GM20431 (cell line): ENCODE measurements at regions not wholly inside any gene's neighbourhood (a gene's known extent, or its start where the extent isn't known, plus 50 kb on each side); places are given as distances from the start of the nearest gene placed in this dataset.
"Not testable (repeated sequence)": the region's sequence is repeated elsewhere in the genome, so short reads cannot be mapped to it uniquely, and the experiment has no call there.

Experiments used
- in situ Hi-C: fragments of 300-500 bp; cut with MseI, MboI; formaldehyde crosslinking; loops from one replicate; pipeline ENCODE4 v1.15.0; 2020; ENCODE audit warnings: low sequenced_read_pairs; ENCODE audit not compliant: unreplicated experiment

GRCh38 chr15:69551391-69552056 lies 98.9 kb downstream of the RPLP1 start:
- in situ Hi-C loops, result no loop called here

GRCh38 chr15:69552057-69552815 lies 99.6 kb downstream of the RPLP1 start:
- in situ Hi-C loops, result no loop called here

GRCh38 chr15:69553686-69554085 lies 101.1 kb downstream of the RPLP1 start:
- in situ Hi-C loops, result no loop called here

- in situ Hi-C loops, result no loop called here
Measured at GRCh38 chr15:69554279-69554961, 101.8 kb downstream of the RPLP1 start.

GRCh38 chr15:69555080-69555479 lies 102.5 kb downstream of the RPLP1 start:
- in situ Hi-C loops, result no loop called here

- in situ Hi-C loops, result no loop called here
Measured at GRCh38 chr15:69556344-69556743, 103.7 kb downstream of the RPLP1 start.

DNA sequence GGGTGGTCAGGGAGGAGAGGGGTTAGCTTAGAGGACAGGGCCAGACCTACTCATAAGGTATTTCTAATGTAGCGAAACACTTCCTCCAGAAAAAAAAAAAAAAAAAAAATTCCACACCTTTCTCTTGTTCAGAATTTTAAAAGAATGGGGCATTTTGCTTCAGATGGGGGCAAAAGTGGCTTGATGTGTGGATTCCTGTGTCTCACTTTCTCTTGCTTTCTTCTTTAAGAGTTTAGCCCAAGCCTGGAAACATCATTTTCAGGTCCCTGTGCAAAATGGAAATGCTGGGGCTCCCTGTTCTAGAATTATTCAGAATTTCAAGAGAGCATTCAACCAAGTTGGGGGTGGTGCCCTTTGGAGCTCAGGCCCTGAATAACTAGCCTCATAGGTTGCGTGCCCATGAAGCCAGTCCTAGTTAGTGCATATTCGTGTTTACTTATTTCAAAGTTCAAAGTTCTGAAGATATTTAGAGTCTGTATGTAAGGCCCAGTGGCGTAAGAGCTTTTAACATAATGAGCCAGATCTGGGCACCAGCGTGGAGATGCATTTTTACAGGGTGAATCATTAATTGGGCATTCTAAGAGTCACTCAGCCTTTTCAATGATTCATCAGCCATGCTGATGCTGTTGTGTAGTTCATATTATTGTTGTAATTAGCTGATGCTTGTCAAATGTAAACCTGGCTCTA lies 104.5 kb downstream of the RPLP1 start:
- in situ Hi-C loops, result no loop called here

GRCh38 chr15:69557707-69558409 lies 105.2 kb downstream of the RPLP1 start:
- in situ Hi-C loops, result no loop called here

DNA sequence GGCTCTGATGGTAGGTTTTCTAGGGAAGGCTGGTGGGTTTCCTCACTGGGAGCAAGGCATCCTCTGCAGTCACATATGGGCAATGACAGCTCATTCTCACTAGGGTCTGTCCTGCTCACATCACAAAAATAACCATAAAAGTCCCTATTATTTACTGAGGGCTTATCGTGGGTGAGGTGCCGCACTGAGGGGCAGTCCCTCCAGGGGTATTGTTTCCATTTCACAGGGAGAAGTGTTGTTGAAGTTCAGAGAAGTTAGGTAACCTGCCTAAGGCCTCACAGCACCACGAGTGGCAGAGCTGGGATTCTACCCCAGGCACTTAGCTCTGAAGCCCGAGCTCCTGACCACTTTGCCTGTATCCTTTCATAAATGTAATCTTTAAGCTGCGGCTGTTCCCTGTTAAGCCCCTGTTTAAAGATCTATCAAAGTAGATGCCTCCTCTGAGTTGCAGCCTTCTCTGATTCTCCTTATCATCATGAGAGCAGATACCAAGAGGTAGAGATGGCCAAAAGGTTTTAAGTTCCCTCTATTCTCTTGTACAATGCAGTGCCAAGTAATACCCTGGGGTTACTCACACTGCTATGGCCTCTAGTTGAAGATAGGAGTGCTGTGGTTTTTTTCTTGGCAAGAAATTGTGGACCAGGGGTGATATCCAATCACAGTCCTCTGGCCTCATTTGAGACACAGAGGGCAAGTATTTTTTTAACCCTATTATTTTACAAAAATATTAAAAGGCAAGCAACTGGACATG lies 107.0 kb downstream of the RPLP1 start:
- in situ Hi-C loops, result no loop called here

GRCh38 chr15:69561071-69561784 lies 108.6 kb downstream of the RPLP1 start:
- in situ Hi-C loops, result no loop called here

DNA sequence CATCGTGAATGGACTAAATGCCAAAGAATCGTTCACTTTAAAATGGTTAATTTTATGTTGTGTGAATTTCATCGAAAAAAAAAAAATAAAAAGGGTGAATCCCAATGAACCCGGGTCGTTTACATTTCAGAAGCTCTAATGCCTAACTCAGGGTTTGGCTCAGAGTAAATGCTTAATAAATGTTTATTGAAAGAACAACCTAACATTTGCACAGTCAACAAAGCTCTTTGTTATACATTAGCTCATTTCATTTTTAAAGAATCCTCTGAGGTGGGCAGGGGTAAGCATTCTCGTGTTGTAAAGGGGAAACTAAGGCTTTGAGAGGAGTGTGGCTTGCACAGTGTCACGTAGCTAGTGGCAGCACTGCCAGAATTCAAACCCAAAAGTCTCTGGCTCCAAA lies 109.5 kb downstream of the RPLP1 start:
- in situ Hi-C loops, result no loop called here

DNA sequence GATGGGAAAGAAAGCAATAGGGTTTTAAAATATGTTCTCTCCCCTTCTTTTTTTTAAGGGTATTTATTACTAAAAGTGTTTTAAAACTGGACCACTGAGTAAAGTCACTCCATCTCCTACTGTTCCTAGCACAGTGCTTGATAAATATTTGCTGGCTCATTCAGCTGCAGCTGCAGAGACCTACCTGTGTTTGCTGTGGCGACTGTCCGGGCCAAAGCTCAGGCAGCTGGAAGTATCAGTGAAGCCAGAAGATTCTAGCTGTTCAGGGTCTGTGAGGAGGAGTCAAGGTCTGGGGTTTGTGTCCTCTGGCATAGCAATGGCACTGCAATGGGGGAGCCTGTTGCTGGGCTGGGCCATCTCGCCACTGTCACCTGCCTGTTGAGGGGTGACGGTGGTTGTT lies 109.9 kb downstream of the RPLP1 start:
- in situ Hi-C loops, result no loop called here

GRCh38 chr15:69565066-69565655 lies 112.5 kb downstream of the RPLP1 start:
- in situ Hi-C loops, result no loop called here

GRCh38 chr15:69567238-69567760 lies 114.7 kb downstream of the RPLP1 start:
- in situ Hi-C loops, result not testable (repeated sequence)

GRCh38 chr15:69568173-69569009 lies 115.8 kb downstream of the RPLP1 start:
- in situ Hi-C loops, result no loop called here

GRCh38 chr15:69570454-69570853 lies 117.8 kb downstream of the RPLP1 start:
- in situ Hi-C loops, result no loop called here

DNA sequence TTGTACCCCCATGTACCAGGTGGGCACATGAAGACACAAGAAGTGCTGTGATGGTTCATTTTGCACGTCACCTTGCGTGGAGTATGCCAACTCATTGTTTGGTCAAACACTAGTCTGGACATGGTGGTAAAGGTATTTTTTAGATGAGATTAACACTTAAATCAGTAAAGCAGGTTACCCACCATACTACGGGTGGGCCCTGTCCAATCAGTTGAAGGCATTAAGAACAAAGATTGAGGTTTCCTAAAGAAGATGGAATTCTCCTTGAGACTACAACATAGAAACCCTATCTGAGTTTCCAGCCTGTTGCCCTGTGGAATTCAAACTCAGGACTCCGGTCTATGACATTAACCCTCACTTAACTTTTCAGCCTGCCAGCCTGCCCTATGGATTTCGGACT lies 118.4 kb downstream of the RPLP1 start:
- in situ Hi-C loops, result no loop called here
